K562 (cell line): ENCODE measurements at regions not wholly inside any gene's neighbourhood (a gene's known extent, or its start where the extent isn't known, plus 50 kb on each side); places are given as distances from the start of the nearest gene placed in this dataset.
A peak's percentile ranks its signal among the peaks of the same experiment; 100 is the strongest.

Source experiments
- ARID1B ChIP-seq: fragments of 450-650 bp; IDR thresholded peaks from 2 replicates; pipeline ENCODE4 v1.6.1; 2016; ENCODE audit warnings: antibody characterized with exemption, mild to moderate bottlenecking, inconsistent platforms
- BHLHE40 ChIP-seq: IDR thresholded peaks from 2 replicates; pipeline ENCODE4 v1.6.1; 2011; ENCODE audit warnings: low read length, improper control_type of control experiment
- CBX1 ChIP-seq: sonication (generic); IDR thresholded peaks from 2 replicates; pipeline ENCODE4 v1.6.1; 2016; ENCODE audit warnings: antibody characterized with exemption, low read depth, mild to moderate bottlenecking
- LEF1 ChIP-seq: fragments of 450-650 bp; IDR thresholded peaks from 2 replicates; pipeline ENCODE4 v1.6.1; 2016; ENCODE audit warnings: mild to moderate bottlenecking
- MAZ ChIP-seq, 2 experiments: fragments of 450-650 bp in 1 of 2; sonication (generic) in 1 of 2; formaldehyde crosslinking; IDR thresholded peaks in 1 of 2; conservative IDR thresholded peaks in 1 of 2; 2 replicates each; pipeline versions ENCODE4 v1.4.0 to v1.5.0; 2020; ENCODE audit warnings: mild to moderate bottlenecking in 1 of 2, missing genetic modification reagents in 1 of 2
- RAD51 ChIP-seq: fragments of 450-650 bp; IDR thresholded peaks from 2 replicates; pipeline ENCODE4 v1.7.1; 2016; ENCODE audit warnings: low read depth, mild to moderate bottlenecking, borderline replicate concordance
- RBM14 ChIP-seq: fragments of 200-400 bp; formaldehyde crosslinking; IDR thresholded peaks from 2 replicates; pipeline ENCODE4 v1.6.1; 2018; ENCODE audit warnings: low read depth, mild to moderate bottlenecking, low read length, moderate library complexity, borderline replicate concordance; ENCODE audit not compliant: insufficient read depth
- SNAPC5 ChIP-seq: fragments of 250-450 bp; sonication (Bioruptor Pico); IDR thresholded peaks from 2 replicates; pipeline ENCODE4 v1.8.0; 2021; ENCODE audit warnings: moderate library complexity, mild to moderate bottlenecking, inconsistent platforms
- SNIP1 ChIP-seq: fragments of 450-650 bp; IDR thresholded peaks from 2 replicates; pipeline ENCODE4 v1.7.1; 2017; ENCODE audit warnings: low read depth, mild to moderate bottlenecking
- ZNF12 ChIP-seq: sonication (generic); formaldehyde crosslinking; IDR thresholded peaks from 2 replicates; pipeline ENCODE4 v1.4.0; 2020; ENCODE audit warnings: mild to moderate bottlenecking, missing genetic modification reagents
- TF ChIP-seq, protein P1 (sequence below), 2 experiments: fragments of 450-650 bp; formaldehyde crosslinking in 1 of 2; IDR thresholded peaks; 2 replicates each; pipeline versions ENCODE4 v1.4.0 to v1.6.1; 2014 to 2020; ENCODE audit warnings: mild to moderate bottlenecking in 2 of 2, borderline replicate concordance in 1 of 2, low read depth in 1 of 2
- TF ChIP-seq, protein P2 (sequence below): fragments of 250-450 bp; sonication (Bioruptor Pico); IDR thresholded peaks from 2 replicates; pipeline ENCODE4 v1.5.0; 2022; ENCODE audit warnings: mild to moderate bottlenecking

GRCh38 chr2:238970553-238971081, 122.7 kb downstream of the TWIST2 start (continued):
- TF ChIP-seq, protein P1, sequence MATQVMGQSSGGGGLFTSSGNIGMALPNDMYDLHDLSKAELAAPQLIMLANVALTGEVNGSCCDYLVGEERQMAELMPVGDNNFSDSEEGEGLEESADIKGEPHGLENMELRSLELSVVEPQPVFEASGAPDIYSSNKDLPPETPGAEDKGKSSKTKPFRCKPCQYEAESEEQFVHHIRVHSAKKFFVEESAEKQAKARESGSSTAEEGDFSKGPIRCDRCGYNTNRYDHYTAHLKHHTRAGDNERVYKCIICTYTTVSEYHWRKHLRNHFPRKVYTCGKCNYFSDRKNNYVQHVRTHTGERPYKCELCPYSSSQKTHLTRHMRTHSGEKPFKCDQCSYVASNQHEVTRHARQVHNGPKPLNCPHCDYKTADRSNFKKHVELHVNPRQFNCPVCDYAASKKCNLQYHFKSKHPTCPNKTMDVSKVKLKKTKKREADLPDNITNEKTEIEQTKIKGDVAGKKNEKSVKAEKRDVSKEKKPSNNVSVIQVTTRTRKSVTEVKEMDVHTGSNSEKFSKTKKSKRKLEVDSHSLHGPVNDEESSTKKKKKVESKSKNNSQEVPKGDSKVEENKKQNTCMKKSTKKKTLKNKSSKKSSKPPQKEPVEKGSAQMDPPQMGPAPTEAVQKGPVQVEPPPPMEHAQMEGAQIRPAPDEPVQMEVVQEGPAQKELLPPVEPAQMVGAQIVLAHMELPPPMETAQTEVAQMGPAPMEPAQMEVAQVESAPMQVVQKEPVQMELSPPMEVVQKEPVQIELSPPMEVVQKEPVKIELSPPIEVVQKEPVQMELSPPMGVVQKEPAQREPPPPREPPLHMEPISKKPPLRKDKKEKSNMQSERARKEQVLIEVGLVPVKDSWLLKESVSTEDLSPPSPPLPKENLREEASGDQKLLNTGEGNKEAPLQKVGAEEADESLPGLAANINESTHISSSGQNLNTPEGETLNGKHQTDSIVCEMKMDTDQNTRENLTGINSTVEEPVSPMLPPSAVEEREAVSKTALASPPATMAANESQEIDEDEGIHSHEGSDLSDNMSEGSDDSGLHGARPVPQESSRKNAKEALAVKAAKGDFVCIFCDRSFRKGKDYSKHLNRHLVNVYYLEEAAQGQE (IDR thresholded peaks at IDR 0.05; ENCODE audit: borderline replicate concordance), result peak; percentile 24; the same call in 1 of the 2 replicates
- TF ChIP-seq, protein P1 (CRISPR knock-in tag; IDR thresholded peaks at IDR 0.05; ENCODE audit: low read depth), result no peak
- TF ChIP-seq CBX1 (no peak), MAZ (CRISPR knock-in tag; conservative IDR thresholded peaks at IDR 0.05 in 1 of 2, IDR thresholded peaks at IDR 0.05 in 1 of 2) (no peak), BHLHE40 (no peak), SNAPC5 (CRISPR knock-in tag) (no peak), RBM14 (no peak), ARID1B (no peak), ZNF12 (CRISPR knock-in tag) (no peak), RAD51 (peak; percentile 75), SNIP1 (no peak), LEF1 (no peak)
- TF ChIP-seq, protein P2, sequence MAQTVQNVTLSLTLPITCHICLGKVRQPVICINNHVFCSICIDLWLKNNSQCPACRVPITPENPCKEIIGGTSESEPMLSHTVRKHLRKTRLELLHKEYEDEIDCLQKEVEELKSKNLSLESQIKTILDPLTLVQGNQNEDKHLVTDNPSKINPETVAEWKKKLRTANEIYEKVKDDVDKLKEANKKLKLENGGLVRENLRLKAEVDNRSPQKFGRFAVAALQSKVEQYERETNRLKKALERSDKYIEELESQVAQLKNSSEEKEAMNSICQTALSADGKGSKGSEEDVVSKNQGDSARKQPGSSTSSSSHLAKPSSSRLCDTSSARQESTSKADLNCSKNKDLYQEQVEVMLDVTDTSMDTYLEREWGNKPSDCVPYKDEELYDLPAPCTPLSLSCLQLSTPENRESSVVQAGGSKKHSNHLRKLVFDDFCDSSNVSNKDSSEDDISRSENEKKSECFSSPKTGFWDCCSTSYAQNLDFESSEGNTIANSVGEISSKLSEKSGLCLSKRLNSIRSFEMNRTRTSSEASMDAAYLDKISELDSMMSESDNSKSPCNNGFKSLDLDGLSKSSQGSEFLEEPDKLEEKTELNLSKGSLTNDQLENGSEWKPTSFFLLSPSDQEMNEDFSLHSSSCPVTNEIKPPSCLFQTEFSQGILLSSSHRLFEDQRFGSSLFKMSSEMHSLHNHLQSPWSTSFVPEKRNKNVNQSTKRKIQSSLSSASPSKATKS (CRISPR knock-in tag), result no peak
